Cardiac fibroblast (primary cell): ENCODE measurements at regions not wholly inside any gene's neighbourhood (a gene's known extent, or its start where the extent isn't known, plus 50 kb on each side); places are given as distances from the start of the nearest gene placed in this dataset.
"Not testable (repeated sequence)": the region's sequence is repeated elsewhere in the genome, so short reads cannot be mapped to it uniquely, and the experiment has no call there.

ENCODE experiments used
- DNase-seq, 2 donors: peaks; one replicate each; pipeline versions ENCODE4 v3.0.0 to v3.0.0-alpha.2; 2010; ENCODE audit warnings: low read depth in 2 of 2
- H3K4me3 ChIP-seq, 2 donors: replicated peaks in 1 of 2; 1 replicate in 1 of 2; 2 replicates in 1 of 2; pipeline ENCODE4 v1.5.1; 2011; ENCODE audit warnings: low read depth in 2 of 2, low read length in 2 of 2, mild to moderate bottlenecking in 2 of 2, moderate library complexity in 1 of 2
- TF ChIP-seq, protein P1 (sequence below): IDR thresholded peaks from one replicate; pipeline ENCODE4 v1.5.1; 2011; ENCODE audit warnings: low read depth, mild to moderate bottlenecking, low read length, inconsistent platforms

DNA sequence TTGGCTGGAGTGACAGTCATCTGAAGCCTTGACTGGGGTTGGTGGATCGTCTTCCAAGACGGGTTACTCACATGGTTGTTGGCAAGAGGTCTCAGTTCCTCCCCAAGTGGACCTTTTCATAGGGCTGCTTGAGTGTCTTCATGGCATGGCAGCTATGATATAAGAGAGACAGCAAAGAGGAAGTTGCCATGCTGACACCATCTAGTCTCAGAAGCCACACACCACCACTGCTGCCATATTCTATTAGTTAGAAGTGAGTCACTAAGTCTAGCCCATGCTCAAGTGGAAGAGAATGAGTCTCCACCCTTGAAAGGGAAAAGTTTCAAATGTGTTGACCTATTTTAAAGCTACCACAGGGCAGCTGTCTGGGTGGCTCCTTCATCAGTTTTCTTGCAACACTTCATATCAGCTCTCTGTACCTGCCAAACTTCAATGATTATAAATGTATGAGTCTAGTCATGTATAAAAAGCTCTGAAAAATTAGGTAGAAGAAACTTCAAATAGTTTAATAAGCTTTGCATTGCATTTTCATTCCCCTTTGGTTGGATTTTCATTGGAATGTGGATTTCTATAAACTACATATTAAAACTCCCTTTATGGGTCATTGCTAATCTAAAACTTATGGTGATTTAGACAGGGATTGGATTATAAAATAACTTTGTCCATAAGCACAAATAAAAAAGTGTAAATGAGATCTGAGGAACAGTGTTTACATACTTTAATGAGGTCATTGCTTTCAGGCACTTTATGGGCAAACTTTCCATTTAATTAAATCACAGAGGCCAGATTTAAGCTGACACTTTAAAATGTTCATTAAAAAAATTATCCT lies 68.0 kb upstream of the ATXN3L start:
- H3K4me3 ChIP-seq = no peak overlapping the region
- TF ChIP-seq, protein P1, sequence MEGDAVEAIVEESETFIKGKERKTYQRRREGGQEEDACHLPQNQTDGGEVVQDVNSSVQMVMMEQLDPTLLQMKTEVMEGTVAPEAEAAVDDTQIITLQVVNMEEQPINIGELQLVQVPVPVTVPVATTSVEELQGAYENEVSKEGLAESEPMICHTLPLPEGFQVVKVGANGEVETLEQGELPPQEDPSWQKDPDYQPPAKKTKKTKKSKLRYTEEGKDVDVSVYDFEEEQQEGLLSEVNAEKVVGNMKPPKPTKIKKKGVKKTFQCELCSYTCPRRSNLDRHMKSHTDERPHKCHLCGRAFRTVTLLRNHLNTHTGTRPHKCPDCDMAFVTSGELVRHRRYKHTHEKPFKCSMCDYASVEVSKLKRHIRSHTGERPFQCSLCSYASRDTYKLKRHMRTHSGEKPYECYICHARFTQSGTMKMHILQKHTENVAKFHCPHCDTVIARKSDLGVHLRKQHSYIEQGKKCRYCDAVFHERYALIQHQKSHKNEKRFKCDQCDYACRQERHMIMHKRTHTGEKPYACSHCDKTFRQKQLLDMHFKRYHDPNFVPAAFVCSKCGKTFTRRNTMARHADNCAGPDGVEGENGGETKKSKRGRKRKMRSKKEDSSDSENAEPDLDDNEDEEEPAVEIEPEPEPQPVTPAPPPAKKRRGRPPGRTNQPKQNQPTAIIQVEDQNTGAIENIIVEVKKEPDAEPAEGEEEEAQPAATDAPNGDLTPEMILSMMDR = no peak
- DNase-seq = peak in 1 of 2 donors; percentile 59

DNA sequence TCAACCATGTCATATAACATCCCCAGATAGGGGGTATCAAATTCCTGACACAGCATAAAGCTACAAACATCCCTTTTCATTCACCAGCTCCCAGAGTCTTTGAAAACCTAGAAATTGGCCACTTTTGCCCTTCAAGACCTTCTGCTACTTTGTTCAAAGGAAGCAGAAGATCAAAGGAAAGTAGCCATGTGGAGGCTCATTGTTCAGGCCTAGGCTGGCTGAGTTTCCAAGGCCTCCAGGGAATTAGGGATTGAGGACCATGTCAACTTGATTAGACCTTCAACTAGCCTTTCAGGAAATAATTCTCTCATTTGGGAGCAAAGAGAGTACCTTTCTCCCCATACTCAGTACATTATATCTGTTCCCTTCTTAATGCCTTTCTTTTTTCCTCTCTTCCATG lies 66.8 kb upstream of the ATXN3L start:
- TF ChIP-seq, protein P1 = no peak
- DNase-seq = no peak
- H3K4me3 ChIP-seq = no peak overlapping the region

DNA sequence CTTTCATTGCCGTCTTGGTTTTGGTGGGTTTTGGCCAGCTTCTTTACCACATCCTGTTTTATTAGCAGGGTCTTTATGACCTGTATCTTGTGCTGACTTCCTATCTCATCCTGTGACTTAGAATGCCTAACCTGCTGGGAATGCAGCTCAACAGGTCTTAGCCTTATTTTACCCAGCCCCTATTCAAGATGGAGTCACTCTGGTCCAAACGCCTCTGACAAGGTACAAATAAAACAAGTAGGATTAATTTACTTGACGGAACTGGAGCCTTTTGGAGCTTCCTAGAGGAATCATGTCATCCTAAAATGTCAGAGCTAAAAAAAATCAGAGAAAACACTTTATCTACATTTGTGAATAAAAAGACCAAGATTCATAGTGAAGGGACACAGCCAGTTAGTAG lies 66.2 kb upstream of the ATXN3L start:
- TF ChIP-seq, protein P1 = no peak
- H3K4me3 ChIP-seq = no peak overlapping the region
- no peak for DNase-seq

DNA sequence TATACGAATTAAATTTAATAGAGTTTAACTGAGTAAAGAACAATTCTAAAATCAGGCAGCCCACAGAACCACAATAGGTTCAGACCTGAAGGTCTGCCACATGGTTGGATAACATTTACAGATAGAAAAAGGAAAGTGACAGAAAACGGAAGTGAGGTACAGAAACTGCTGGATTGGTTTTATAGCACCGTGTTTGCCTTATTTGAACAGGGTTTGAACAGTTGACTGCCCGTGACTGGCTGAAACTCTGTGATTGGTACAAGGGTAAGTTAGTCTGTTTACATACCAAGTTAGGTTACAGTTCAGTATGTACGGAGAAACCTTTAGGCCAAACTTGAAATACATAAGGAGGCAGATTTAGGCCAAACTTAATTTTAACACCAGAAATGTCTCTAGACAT lies 64.1 kb upstream of the ATXN3L start:
- no peak overlapping the region for H3K4me3 ChIP-seq
- DNase-seq = no peak
- TF ChIP-seq, protein P1 = no peak

DNA sequence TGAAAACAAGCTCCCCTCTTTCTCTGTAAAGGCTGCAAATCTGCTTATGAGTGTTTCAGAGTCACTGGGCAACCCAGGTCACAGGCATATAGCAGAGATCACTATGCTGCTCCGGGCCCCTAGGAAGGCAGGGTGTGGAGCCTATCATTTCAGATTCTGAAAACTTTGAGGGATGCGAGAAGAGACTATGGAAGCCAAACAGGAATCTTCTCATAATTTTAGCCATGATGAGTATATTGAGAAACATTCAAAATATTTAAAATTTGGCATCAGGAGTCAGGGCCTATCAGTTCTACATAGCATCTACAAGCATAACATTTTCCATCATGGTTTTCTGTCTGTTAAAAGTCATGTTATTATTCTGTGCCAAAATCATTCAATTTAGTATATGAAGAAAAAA lies 61.7 kb upstream of the ATXN3L start:
- TF ChIP-seq, protein P1 = no peak
- H3K4me3 ChIP-seq = no peak overlapping the region
- DNase-seq = peak; percentile 50 to 65

DNA sequence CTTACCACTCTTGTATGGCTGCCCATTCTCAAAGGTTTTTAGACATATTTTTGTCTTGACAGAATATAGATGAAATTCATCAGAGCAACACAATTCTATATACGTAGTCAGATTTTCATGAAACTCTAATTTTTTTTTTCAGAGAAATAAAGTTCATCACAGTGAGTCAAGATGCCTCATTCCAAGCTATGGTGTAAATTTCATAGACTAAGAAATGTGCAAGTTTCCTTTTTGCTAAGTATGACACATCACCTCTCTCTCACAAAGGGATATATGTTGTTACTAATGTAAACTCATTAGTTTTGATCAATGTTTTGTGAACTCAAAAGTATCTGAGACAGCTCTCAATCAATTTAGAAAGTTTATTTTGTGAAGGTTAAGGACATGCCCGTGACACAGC lies 60.4 kb upstream of the ATXN3L start:
- peak; percentile 40 to 73 for DNase-seq
- TF ChIP-seq, protein P1 = no peak
- H3K4me3 ChIP-seq = no peak overlapping the region

DNA sequence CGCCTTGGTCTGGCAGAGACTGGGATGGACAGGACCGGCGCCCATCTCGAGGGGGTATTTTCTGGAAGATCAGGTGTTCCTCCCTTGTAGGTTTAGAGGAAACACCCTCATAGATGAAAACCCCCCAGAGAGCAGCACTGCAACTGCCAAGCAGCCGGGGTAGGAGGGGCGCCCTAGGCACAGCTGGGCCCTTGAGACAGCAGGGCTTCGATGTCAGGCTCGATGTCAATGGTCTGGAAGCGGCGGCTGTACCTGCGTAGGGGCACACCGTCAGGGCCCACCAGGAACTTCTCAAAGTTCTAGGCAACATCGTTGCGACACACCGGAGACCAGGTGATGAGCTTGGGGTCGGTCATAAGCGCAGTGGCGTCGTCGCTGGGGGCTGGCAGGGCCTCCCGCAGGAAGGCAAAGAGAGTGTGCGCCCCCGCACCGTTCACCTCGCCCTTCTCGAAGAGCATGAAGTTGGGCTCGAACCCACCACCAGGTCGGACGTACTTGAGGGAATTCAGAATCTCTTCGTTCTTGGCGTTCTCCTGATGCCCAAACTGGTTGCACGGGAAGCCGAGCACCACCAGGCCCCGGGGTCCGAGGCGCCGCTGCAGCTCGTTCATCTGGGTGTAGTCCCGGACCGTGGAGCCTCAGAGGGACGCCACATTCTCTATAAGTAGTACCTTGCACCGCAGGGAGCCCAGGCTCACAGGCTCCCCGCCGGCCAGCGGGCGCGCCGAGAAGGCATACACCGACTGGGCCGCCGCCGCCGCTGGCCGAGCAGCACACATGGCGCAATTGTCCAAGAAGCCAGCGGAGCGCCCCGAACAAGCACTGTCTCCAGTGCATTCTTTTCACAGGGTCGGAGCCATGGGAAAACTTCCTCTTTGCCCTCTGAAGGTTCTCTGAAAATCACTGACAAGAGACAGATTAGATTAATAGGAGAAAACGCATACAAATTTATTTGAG lies 59.0 kb upstream of the ATXN3L start:
- H3K4me3 ChIP-seq, DNase-seq: not testable (repeated sequence)
